Transverse colon (tissue), 4 donors: ENCODE measurements at regions not wholly inside any gene's neighbourhood (a gene's known extent, or its start where the extent isn't known, plus 50 kb on each side); places are given as distances from the start of the nearest gene placed in this dataset.

Source experiments
- DNase-seq: peaks from one replicate; pipeline ENCODE4 v3.0.0-alpha.2; 2019
- H3K27ac ChIP-seq, 4 donors: fragments of 200-600 bp; sonication (generic); 2 replicates each; pipeline ENCODE4 v1.5.1; 2016 to 2018; ENCODE audit warnings: inconsistent platforms in 4 of 4
- H3K27me3 ChIP-seq: fragments of 200-600 bp; sonication (generic); 2 replicates; pipeline ENCODE4 v1.5.1; 2017; ENCODE audit warnings: inconsistent platforms
- H3K36me3 ChIP-seq, 4 donors: fragments of 200-600 bp; sonication (generic); 2 replicates each; pipeline ENCODE4 v1.5.1; 2017 to 2019; ENCODE audit warnings: inconsistent platforms in 4 of 4
- H3K4me1 ChIP-seq, 4 donors: fragments of 200-600 bp; sonication (generic); 2 replicates each; pipeline ENCODE4 v1.5.1; 2017 to 2020; ENCODE audit warnings: inconsistent platforms in 4 of 4
- H3K4me3 ChIP-seq, 4 donors: fragments of 200-600 bp; sonication (generic); 1 replicate in 1 of 4; 2 replicates in 3 of 4; pipeline versions ENCODE4 v1.5.1 to v1.6.1; 2017 to 2019; ENCODE audit warnings: inconsistent platforms in 4 of 4
- H3K9me3 ChIP-seq, 2 donors: fragments of 200-600 bp; sonication (generic); 2 replicates each; pipeline ENCODE4 v1.5.1; 2017 to 2019; ENCODE audit warnings: inconsistent platforms in 2 of 2
- EP300 ChIP-seq: sonication (generic); formaldehyde crosslinking; IDR thresholded peaks from one replicate; pipeline ENCODE4 v1.6.1; 2017; ENCODE audit warnings: antibody characterized with exemption, low read depth
- POLR2A ChIP-seq: fragments of 450-650 bp; IDR thresholded peaks from one replicate; pipeline ENCODE4 v1.6.1; 2016; ENCODE audit warnings: antibody characterized with exemption, mild to moderate bottlenecking, moderate library complexity
- POLR2AphosphoS5 ChIP-seq, 3 donors: sonication (generic); formaldehyde crosslinking; IDR thresholded peaks; one replicate each; pipeline ENCODE4 v1.6.1; 2016; ENCODE audit warnings: antibody characterized with exemption in 3 of 3
- WGBS, 2 donors: methylation state at CpG; one replicate each; pipeline ENCODE4 v1.1.5; 2018; ENCODE audit warnings: low coverage in 1 of 2; 5-methylcytosine and 5-hydroxymethylcytosine counted together
- in situ Hi-C, 4 donors: fragments of 200-750 bp; cut with MboI; loops; one replicate each; pipeline versions ENCODE4 v1.15.0 to v1.15.1; 2017; ENCODE audit warnings: low sequenced_read_pairs in 3 of 4, low pct_ligation_motif_present in 1 of 4, low pct_unique_long_range_greater_than_20kb in 1 of 4
- intact Hi-C: fragments of 100-400 bp; cut with DNase I; formaldehyde crosslinking; loops from one replicate; pipeline ENCODE4 v1.15.1; 2023; ENCODE audit warnings: low total_unique reads
- TF ChIP-seq, protein P1 (sequence below), 5 experiments: fragments of 200-600 bp in 3 of 5; fragments of 450-650 bp in 2 of 5; sonication (generic) in 3 of 5; IDR thresholded peaks; 1 replicate in 2 of 5; 2 replicates in 3 of 5; pipeline ENCODE4 v1.5.1; 2016 to 2017; ENCODE audit warnings: antibody characterized with exemption in 5 of 5, inconsistent platforms in 3 of 5, mild to moderate bottlenecking in 2 of 5, moderate library complexity in 1 of 5

DNA sequence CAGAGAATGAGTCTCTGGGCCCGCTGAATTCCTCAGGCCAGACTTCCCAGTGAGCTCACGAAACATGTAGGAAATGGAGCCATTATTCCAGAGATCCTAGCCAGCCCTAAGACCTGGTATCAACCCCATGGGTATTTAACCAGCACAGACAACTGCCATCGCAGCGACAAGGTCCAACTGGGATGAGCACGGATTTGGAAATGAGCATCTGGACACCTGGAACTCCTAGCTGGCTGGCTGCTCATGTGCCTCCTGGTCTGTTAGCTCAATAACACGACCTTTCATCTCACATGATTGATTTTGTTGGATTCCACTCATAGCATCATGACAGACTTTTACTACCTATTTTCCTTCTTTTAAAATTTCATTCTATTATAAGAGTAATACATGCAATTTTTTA is 51.0 kb downstream of the POU3F3 start:
- H3K9me3 ChIP-seq, result no peaks in the 10 kb centered on the region
- H3K27ac ChIP-seq, result no peak overlapping the region
- H3K27me3 ChIP-seq, result peaks cover 9% of the 10 kb centered on the region
- no peak for DNase-seq
- intact Hi-C loops (no loop called here), in situ Hi-C loops (no loop called here)
- TF ChIP-seq, protein P1, sequence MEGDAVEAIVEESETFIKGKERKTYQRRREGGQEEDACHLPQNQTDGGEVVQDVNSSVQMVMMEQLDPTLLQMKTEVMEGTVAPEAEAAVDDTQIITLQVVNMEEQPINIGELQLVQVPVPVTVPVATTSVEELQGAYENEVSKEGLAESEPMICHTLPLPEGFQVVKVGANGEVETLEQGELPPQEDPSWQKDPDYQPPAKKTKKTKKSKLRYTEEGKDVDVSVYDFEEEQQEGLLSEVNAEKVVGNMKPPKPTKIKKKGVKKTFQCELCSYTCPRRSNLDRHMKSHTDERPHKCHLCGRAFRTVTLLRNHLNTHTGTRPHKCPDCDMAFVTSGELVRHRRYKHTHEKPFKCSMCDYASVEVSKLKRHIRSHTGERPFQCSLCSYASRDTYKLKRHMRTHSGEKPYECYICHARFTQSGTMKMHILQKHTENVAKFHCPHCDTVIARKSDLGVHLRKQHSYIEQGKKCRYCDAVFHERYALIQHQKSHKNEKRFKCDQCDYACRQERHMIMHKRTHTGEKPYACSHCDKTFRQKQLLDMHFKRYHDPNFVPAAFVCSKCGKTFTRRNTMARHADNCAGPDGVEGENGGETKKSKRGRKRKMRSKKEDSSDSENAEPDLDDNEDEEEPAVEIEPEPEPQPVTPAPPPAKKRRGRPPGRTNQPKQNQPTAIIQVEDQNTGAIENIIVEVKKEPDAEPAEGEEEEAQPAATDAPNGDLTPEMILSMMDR (IDR thresholded peaks at IDR 0.05), result no peak
- TF ChIP-seq EP300 (no peak), POLR2AphosphoS5 (IDR thresholded peaks at IDR 0.05) (no peak), POLR2A (no peak)
- peaks cover 0 to 6% (median 0%) of the 10 kb centered on the region in 4 donors for H3K4me1 ChIP-seq
- WGBS, 2 donors, result 60 to 91% methylated on average over 1 to 6 of the region's 6 CpGs
- H3K4me3 ChIP-seq, result no peak overlapping the region
- no peaks in the 10 kb centered on the region for H3K36me3 ChIP-seq

GRCh38 chr2:104909317-104909716 is 55.4 kb downstream of the POU3F3 start:
- 88 to 100% methylated on average over 1 to 5 of the region's 5 CpGs for WGBS, 2 donors
- intact Hi-C loops, result no loop called here
- Histone ChIP-seq H3K27ac (no peak overlapping the region), H3K9me3 (no peaks in the 10 kb centered on the region), H3K4me1 (no peaks in the 10 kb centered on the region), H3K4me3 (no peak overlapping the region), H3K36me3 (no peaks in the 10 kb centered on the region), H3K27me3 (peaks cover 9% of the 10 kb centered on the region)
- in situ Hi-C loops, result no loop called here
- DNase-seq, result no peak
- TF ChIP-seq, protein P1 (IDR thresholded peaks at IDR 0.05), result no peak
- TF ChIP-seq POLR2AphosphoS5 (IDR thresholded peaks at IDR 0.05), result no peak
- no peak for TF ChIP-seq POLR2A
- no peak for TF ChIP-seq EP300

- Histone ChIP-seq H3K4me1 (no peaks in the 10 kb centered on the region), H3K36me3 (no peaks in the 10 kb centered on the region), H3K27ac (no peak overlapping the region), H3K4me3 (no peak overlapping the region), H3K9me3 (no peaks in the 10 kb centered on the region), H3K27me3 (no peaks in the 10 kb centered on the region)
- in situ Hi-C loops, result no loop called here
- intact Hi-C loops, result no loop called here
- TF ChIP-seq POLR2A (no peak), POLR2AphosphoS5 (IDR thresholded peaks at IDR 0.05) (no peak), EP300 (no peak)
- TF ChIP-seq, protein P1 (IDR thresholded peaks at IDR 0.05), result no peak
- no peak for DNase-seq
- 72 to 80% methylated on average over 1 to 6 of the region's 6 CpGs for whole genome bisulfite sequencing, 2 donors
Measured at GRCh38 chr2:104914509-104914908, 60.6 kb downstream of the POU3F3 start.

GRCh38 chr2:104915107-104915793 is 61.3 kb downstream of the POU3F3 start:
- H3K4me3 ChIP-seq, result no peak overlapping the region
- no peaks in the 10 kb centered on the region for H3K9me3 ChIP-seq
- DNase-seq, result no peak
- no peak overlapping the region for H3K27ac ChIP-seq
- H3K36me3 ChIP-seq, result no peaks in the 10 kb centered on the region
- H3K27me3 ChIP-seq, result no peaks in the 10 kb centered on the region
- no peak for TF ChIP-seq POLR2A
- TF ChIP-seq, protein P1 (IDR thresholded peaks at IDR 0.05), result no peak
- TF ChIP-seq EP300, result no peak
- TF ChIP-seq POLR2AphosphoS5 (IDR thresholded peaks at IDR 0.05), result no peak
- intact Hi-C loops (no loop called here), in situ Hi-C loops (no loop called here)
- 80 to 87% methylated on average over 6 to 7 of the region's 7 CpGs for WGBS, 2 donors
- H3K4me1 ChIP-seq, result no peaks in the 10 kb centered on the region
